Mammary epithelial cell (primary cell): ENCODE measurements at regions not wholly inside any gene's neighbourhood (a gene's known extent, or its start where the extent isn't known, plus 50 kb on each side); places are given as distances from the start of the nearest gene placed in this dataset.

Experiments
- CTCF ChIP-seq, 2 donors: IDR thresholded peaks in 1 of 2; conservative IDR thresholded peaks in 1 of 2; 2 replicates each; pipeline ENCODE4 v1.5.1; 2011 to 2012; ENCODE audit warnings: inconsistent platforms in 2 of 2, low read length in 2 of 2, mild to moderate bottlenecking in 2 of 2, control low read depth in 1 of 2, low read depth in 1 of 2; ENCODE audit not compliant: insufficient read depth in 1 of 2; ENCODE audit errors: extremely low read depth in 1 of 2
- EZH2 ChIP-seq: IDR thresholded peaks from 2 replicates; pipeline ENCODE4 v1.6.1; 2012; ENCODE audit warnings: low read length, inconsistent platforms, borderline replicate concordance

DNA sequence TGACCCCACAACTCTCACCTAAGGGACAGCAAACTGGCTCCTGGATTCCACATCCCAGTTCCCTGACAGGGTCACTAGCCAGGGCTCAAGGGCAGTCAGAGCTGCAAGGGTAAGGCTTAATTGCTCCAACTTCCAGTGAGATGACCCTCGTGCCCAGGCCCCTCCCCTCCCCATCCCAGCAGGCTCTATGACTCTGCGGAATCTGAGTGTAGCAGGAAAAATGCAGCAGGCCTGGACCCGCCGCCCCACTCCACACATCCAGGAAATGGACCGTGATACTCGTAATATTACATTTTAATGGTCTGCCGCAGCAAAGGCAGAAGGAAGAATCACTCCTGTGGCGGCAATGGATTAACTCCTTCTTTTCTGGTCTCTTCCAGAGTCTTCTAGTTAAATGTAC lies 91.7 kb upstream of the CHST15 start:
- no peak for TF ChIP-seq CTCF (conservative IDR thresholded peaks at IDR 0.05 in 1 of 2, IDR thresholded peaks at IDR 0.05 in 1 of 2; ENCODE audit: extremely low read depth in 1 of 2, insufficient read depth in 1 of 2, low read depth in 1 of 2, low read length in 2 of 2)
- no peak for TF ChIP-seq EZH2
